B cell (primary cell): ENCODE measurements at regions not wholly inside any gene's neighbourhood (a gene's known extent, or its start where the extent isn't known, plus 50 kb on each side); places are given as distances from the start of the nearest gene placed in this dataset.

Source experiments
- CTCF ChIP-seq: fragments of 200-600 bp; IDR thresholded peaks from one replicate; pipeline ENCODE4 v1.8.0; 2022; ENCODE audit warnings: antibody characterized with exemption, mild to moderate bottlenecking
- EZH2 ChIP-seq: IDR thresholded peaks from 2 replicates; pipeline ENCODE4 v1.6.1; 2012; ENCODE audit warnings: borderline replicate concordance, low read depth, mild to moderate bottlenecking, moderate library complexity, low read length; ENCODE audit not compliant: insufficient read depth, poor library complexity, severe bottlenecking

- TF ChIP-seq CTCF (no peak), EZH2 (no peak)
Observed at GRCh38 chr2:188819011-188819410, 155.2 kb upstream of the COL3A1 start.
